NCI-H128 (cell line): ENCODE measurements at regions not wholly inside any gene's neighbourhood (a gene's known extent, or its start where the extent isn't known, plus 50 kb on each side); places are given as distances from the start of the nearest gene placed in this dataset.
"Not testable (repeated sequence)": the region's sequence is repeated elsewhere in the genome, so short reads cannot be mapped to it uniquely, and the experiment has no call there.

ENCODE experiments used
- DNase-seq: peaks from one replicate; lab custom pipeline; 2025; ENCODE audit not compliant: unreplicated experiment; lab: John Stamatoyannopoulos, UW

DNA sequence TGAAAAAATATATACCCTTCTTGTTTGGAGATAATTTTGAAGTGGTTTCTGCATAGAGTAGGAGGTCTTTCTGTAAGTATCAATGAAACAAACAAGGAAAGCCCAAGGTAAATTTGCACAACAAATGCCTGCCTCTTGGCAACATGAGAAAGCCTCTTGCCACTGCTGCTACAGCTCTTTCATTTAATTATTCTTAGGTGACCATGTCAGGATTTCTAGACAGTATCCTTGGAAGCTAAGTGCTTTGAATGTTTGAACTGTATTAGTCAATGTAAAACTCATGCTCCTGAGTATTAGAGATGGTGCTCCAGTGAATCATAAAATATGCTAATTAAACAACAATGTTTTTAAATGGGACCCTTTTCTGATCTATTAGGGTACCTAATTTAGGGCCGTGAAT, 81.2 kb upstream of the ITGB1 start:
- DNase-seq: no peak

DNA sequence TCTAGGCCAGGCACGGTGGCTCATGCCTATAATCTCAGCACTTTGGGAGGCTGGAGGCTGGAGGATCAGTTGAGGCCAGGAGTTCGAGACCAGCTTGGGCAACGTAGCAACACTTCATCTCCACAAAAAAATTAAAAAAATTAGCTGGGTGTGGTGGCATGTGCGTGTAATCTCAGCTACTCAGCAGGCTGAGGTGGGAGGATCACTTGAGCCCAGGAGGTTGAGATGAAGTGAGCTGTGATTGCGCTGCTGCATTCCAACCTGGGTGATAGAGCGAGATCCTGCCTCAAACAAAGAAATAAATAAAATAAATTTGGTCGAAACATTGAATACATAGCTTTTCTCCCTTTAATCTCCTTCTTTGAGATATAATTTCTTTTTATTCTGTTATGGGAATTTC, 80.6 kb upstream of the ITGB1 start:
- DNase-seq: no peak

GRCh38 chr10:33037726-33038125, 79.7 kb upstream of the ITGB1 start:
- DNase-seq: no peak

GRCh38 chr10:33036670-33037069, 78.6 kb upstream of the ITGB1 start:
- no peak for DNase-seq

DNA sequence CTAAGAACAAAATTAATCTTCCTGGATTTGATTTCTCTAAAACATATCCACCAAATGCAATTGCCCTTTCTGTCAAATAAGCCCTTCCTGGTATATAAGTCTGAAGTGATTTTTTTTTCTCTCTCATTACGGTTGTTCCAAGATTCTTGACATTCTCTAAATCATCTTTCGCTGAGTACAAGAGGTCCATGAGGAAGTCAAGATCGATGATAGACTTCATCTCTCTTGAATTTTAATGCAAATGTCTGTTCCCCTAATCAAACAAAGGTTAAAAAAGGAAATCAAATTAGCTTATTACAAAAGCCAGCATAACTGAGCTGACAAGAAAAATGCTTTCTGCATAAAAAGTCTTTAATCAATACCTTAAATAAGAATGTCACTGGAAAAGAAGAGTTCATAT, 77.4 kb upstream of the ITGB1 start:
- no peak for DNase-seq

GRCh38 chr10:33034931-33035330, 76.9 kb upstream of the ITGB1 start:
- no peak for DNase-seq

GRCh38 chr10:33032654-33033151, 74.7 kb upstream of the ITGB1 start:
- no peak for DNase-seq

DNA sequence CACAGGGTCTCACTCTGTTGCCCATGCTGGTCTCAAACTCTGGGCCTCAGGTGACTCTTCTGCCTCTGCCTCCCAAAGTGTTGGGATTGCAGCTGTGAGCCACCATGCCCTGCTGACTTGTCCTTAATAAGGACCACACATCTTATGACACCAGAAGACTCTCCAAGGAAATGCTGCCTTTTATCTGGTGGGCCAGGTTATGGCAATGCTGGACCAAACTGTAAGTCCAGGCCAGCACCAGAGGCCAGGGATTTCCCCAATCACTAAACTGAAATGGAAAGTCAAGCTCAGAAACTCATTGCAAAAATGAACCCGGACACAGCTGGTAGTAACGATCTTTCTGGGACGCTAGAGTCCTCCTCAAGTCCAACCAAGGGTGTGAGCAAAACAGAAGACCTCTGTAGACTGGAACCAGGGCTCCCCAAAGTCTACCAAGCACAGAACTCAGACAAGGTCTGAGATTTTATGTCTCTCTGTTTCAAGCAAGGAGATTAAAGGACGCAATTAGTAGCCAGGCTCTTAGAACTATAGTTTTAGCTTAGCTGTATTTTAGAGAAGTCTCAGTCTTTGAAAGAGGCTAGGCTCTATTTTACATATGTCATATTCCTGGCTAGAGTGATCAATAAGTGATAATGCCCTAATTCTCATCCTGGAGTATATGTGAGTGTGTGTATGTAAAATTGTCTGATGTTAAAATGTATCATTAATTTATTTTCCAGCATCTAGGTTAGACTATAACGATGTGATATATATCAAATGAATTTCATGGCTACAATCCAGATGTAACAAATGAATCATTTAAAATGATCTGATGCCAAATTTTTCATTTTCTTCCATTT, 74.0 kb upstream of the ITGB1 start:
- no peak for DNase-seq

DNA sequence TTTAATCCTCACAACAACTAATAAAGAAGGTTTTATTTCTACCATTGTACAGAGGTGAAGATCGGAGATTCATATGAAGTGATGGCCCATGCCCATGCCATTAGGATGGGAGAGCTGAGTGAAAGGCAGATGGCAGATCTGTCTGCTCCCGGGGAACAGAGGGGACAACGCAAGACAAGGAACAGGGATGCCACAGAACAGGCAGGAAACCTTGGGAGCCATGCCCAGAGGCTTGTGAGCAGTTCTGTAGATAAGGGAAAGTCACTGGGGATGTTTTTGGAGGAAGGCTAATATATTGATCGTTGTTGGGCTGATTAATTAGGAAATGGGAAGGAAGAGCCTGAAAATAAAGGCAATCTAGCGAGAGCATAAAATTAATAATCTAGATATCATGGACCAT, 73.1 kb upstream of the ITGB1 start:
- no peak for DNase-seq

DNA sequence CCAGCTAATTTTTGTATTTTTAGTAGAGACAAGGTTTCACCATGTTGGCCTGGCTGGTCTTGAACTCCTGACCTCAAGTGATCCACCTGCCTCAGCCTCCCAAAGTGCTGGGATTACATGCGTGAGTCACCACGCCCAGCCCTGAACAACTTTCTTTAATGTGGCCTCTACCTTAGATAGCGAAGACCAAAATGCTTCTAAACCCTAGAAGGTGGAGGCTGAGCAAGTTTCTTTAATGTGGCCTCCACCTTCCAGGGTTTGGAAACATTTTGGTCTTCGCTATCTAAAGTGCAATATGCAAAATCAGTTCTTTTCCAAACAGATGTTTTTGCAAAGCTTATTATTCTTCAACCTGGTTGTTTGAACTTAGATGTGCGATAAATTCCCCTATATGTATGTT, 70.5 kb upstream of the ITGB1 start:
- DNase-seq: not testable (repeated sequence)

DNA sequence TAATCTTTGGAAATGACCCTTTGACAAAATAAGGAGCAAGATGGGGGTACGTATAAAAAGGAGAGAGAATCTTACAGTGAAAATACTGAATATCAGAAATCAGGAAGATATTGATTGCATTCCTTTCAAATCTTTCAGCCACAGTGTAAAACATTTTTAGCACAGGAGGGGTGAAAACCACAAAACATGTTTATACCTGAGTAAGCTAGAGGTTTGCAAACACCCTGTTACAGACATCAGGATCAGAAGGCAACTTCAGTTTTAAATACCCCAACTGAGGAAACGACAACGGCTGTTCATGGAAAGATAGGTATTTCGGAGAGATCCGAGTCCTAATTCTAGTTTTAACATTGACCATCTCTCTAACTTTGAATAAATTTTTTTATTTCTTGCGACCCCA, 69.1 kb upstream of the ITGB1 start:
- DNase-seq: no peak

- DNase-seq: no peak
Measured at GRCh38 chr10:33026422-33026821, 68.4 kb upstream of the ITGB1 start.

DNA sequence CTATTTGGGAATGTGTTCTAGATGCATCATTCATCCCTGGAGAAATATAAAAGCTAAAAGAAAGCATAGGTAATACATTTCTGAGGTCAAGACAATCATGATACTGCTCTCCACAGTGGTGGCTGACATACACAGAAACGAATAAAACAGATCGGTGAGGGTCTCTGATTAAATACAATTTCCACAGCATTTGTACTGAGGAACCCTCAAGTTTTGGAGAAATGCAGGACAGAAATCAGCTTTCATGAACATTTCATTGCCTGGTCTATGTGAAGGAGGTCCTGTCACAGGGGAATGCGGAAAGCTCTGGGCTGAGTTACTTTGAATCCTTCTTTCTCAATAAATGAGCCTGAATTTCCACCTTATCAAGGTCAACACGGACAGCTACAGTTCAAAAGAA, 67.9 kb upstream of the ITGB1 start:
- DNase-seq: no peak

DNA sequence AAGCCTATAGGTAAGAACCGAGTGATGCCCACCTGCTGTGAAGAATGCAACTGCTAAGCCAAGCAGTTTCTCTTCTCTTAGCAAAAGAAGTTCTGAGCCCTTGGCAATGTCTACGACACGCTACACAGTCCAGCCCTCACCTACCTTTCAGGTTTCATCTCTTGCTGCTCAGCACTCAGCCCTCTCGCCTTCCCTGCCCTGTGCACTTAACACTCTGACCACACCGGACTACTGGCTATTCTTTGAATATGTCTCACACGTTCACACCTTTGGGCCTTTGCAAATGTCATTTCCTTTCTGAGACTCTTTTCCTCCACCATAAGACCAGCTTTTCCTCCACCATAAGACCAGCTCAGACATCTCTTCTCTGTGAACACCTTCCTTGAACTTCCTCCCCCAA, 67.0 kb upstream of the ITGB1 start:
- DNase-seq: no peak

GRCh38 chr10:33022691-33023090, 64.7 kb upstream of the ITGB1 start:
- DNase-seq: no peak

GRCh38 chr10:33022090-33022489, 64.1 kb upstream of the ITGB1 start:
- no peak for DNase-seq

- no peak for DNase-seq
Measured at GRCh38 chr10:33016988-33017387, 59.0 kb upstream of the ITGB1 start.

GRCh38 chr10:33015761-33016547, 57.9 kb upstream of the ITGB1 start:
- DNase-seq: no peak

DNA sequence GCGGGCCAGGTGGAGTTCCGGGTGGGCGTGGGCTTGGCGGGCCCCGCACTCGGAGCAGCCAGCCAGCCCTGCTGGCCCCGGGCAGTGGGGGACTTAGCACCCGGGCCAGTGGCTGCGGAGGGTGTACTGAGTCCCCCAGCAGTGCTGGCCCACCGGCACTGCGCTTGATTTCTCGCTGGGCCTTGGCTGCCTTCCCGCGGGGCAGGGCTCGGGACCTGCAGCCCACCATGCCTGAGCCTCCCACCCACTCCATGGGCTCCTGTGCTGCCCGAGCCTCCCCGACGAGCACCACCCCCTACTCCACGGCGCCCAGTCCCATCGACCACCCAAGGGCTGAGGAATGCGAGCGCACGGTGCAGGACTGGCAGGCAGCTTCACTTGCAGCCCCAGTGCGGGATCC, 55.3 kb upstream of the ITGB1 start:
- DNase-seq: not testable (repeated sequence)

DNA sequence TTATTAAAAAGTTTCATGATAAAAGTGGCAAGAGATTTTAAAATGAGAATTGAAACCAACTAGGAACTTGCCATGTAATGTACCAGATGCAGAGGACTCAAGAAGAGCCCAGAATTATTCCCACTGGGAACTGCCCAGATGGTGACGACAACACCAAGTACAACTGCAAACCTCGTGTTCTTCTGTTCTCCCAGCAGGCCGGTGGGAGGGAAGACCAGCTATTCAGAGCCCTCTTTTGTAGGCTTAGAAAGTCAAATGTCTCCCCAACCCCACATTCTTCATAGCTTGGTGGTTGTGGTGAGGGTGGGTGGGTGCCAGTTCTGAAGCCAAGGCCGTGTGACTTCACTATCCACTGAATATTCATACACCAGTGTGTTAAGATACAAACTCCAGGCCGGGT, 54.3 kb upstream of the ITGB1 start:
- no peak for DNase-seq

DNA sequence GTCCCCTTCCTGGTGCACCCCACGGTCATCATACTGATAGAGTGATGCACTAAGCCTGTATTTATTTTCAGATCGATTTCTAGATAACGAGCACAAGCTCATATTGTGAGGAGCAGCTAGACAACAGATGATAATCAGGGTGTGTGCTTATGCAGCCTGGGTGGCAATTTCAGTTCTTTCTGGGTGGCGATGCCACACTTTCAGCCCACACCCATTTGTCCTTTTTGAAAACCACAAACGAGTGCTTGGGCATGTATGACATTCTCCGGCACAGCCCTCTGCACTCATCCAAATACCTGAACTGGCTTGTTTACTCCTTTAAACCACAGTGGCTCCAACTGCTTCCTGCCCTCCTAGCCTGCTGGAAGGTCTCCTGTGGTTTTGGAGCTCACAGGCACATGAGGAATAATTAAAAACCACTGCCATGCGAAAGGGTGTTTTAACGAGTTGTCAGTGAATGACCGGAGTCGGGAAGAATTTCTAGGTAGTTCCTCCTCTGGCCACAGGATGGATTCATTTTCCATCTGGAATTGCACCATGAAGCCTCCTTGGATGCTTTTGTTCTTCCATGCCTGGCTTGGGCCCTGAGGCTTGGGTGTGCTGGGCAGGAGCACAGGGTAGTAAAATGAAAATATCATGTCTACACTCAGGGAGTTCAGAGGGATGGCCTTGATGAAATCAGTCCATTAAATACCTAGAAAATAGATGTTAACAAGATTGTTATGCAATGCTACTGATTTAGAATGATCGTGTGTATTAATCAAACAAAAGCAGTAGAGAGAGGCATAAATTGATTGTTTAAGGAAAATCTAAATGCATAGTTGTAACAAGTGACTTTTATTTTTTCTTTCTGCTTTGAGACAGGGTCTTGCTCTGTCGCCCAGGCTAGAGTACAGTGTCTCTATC, 52.4 kb upstream of the ITGB1 start:
- DNase-seq: no peak
